ENCODE measurements at regions not wholly inside any gene's neighbourhood (a gene's known extent, or its start where the extent isn't known, plus 50 kb on each side); places are given as distances from the start of the nearest gene placed in this dataset.

GRCh38 chr4:12770351-12770750 lies 713.8 kb downstream of the RAB28 start:
- TF ChIP-seq EZH2phosphoT487 (IDR thresholded peaks at IDR 0.05; ENCODE audit: unreplicated experiment) (no peak), CTCF (conservative IDR thresholded peaks at IDR 0.05; ENCODE audit: low read depth in 2 of 2) (no peak), ZNF462 (CRISPR knock-in tag; IDR thresholded peaks at IDR 0.05) (no peak), POLR2AphosphoS5 (IDR thresholded peaks at IDR 0.05; ENCODE audit: low read depth) (no peak), REST (IDR thresholded peaks at IDR 0.05; ENCODE audit: unreplicated experiment) (no peak), EZH2 (IDR thresholded peaks at IDR 0.05; ENCODE audit: low read depth, unreplicated experiment) (no peak), CREB1 (CRISPR knock-in tag; IDR thresholded peaks at IDR 0.05; ENCODE audit: low read depth) (no peak), JUNB (IDR thresholded peaks at IDR 0.05; ENCODE audit: unreplicated experiment) (no peak), ZNF114 (CRISPR knock-in tag; IDR thresholded peaks at IDR 0.05) (no peak), ETS1 (IDR thresholded peaks at IDR 0.05) (no peak), ZNF331 (CRISPR knock-in tag; IDR thresholded peaks at IDR 0.05; ENCODE audit: low read depth) (no peak), STAT1 (IDR thresholded peaks at IDR 0.05; ENCODE audit: unreplicated experiment) (no peak), NANOG (IDR thresholded peaks at IDR 0.05; ENCODE audit: borderline replicate concordance) (no peak)
